ENCODE measurements at regions not wholly inside any gene's neighbourhood (a gene's known extent, or its start where the extent isn't known, plus 50 kb on each side); places are given as distances from the start of the nearest gene placed in this dataset.

GRCh38 chr9:89655990-89656657 is 51.3 kb downstream of the GADD45G start:
- H3K27me3 Mint-ChIP-seq = peaks cover 2% of the 10 kb centered on the region
- no peaks in the 10 kb centered on the region for H3K36me3 Mint-ChIP-seq (ENCODE audit: low read depth)
- no peak overlapping the region for H3K4me3 Mint-ChIP-seq
- intact Hi-C loops (cut with micrococcal nuclease) = no loop called here
- ATAC-seq (ENCODE audit: low read depth) (no peak), DNase-seq (no peak)
- peaks cover 13% of the 10 kb centered on the region for H3K4me1 Mint-ChIP-seq
- H3K9me3 Mint-ChIP-seq = no peaks in the 10 kb centered on the region
- H3K27ac Mint-ChIP-seq = no peak overlapping the region
- POLR2A ChIA-PET = no interaction called here
- CTCF ChIA-PET = no interaction called here
- TF ChIP-seq, protein P1, sequence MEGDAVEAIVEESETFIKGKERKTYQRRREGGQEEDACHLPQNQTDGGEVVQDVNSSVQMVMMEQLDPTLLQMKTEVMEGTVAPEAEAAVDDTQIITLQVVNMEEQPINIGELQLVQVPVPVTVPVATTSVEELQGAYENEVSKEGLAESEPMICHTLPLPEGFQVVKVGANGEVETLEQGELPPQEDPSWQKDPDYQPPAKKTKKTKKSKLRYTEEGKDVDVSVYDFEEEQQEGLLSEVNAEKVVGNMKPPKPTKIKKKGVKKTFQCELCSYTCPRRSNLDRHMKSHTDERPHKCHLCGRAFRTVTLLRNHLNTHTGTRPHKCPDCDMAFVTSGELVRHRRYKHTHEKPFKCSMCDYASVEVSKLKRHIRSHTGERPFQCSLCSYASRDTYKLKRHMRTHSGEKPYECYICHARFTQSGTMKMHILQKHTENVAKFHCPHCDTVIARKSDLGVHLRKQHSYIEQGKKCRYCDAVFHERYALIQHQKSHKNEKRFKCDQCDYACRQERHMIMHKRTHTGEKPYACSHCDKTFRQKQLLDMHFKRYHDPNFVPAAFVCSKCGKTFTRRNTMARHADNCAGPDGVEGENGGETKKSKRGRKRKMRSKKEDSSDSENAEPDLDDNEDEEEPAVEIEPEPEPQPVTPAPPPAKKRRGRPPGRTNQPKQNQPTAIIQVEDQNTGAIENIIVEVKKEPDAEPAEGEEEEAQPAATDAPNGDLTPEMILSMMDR (IDR thresholded peaks at IDR 0.05) = no peak

- no peak overlapping the region for H3K4me3 Mint-ChIP-seq
- H3K27ac Mint-ChIP-seq = no peak overlapping the region
- ChIA-PET CTCF (no interaction called here), POLR2A (no interaction called here)
- peaks cover 13% of the 10 kb centered on the region for H3K4me1 Mint-ChIP-seq
- no peaks in the 10 kb centered on the region for H3K9me3 Mint-ChIP-seq
- H3K27me3 Mint-ChIP-seq = peaks cover 5% of the 10 kb centered on the region
- TF ChIP-seq, protein P1 (IDR thresholded peaks at IDR 0.05) = no peak
- DNase-seq (no peak), ATAC-seq (ENCODE audit: low read depth) (no peak)
- intact Hi-C loops (cut with micrococcal nuclease) = no loop called here
- no peaks in the 10 kb centered on the region for H3K36me3 Mint-ChIP-seq (ENCODE audit: low read depth)
Measured at GRCh38 chr9:89657295-89657694, 52.5 kb downstream of the GADD45G start.

GRCh38 chr9:89657765-89658164 is 53.0 kb downstream of the GADD45G start:
- H3K27me3 Mint-ChIP-seq = peaks cover 5% of the 10 kb centered on the region
- ChIA-PET CTCF (no interaction called here), POLR2A (no interaction called here)
- DNase-seq (no peak), ATAC-seq (ENCODE audit: low read depth) (no peak)
- intact Hi-C loops (cut with micrococcal nuclease) = no loop called here
- TF ChIP-seq, protein P1 (IDR thresholded peaks at IDR 0.05) = no peak
- H3K27ac Mint-ChIP-seq = no peak overlapping the region
- H3K36me3 Mint-ChIP-seq (ENCODE audit: low read depth) = no peaks in the 10 kb centered on the region
- H3K9me3 Mint-ChIP-seq = no peaks in the 10 kb centered on the region
- no peak overlapping the region for H3K4me3 Mint-ChIP-seq
- H3K4me1 Mint-ChIP-seq = peaks cover 13% of the 10 kb centered on the region

DNA sequence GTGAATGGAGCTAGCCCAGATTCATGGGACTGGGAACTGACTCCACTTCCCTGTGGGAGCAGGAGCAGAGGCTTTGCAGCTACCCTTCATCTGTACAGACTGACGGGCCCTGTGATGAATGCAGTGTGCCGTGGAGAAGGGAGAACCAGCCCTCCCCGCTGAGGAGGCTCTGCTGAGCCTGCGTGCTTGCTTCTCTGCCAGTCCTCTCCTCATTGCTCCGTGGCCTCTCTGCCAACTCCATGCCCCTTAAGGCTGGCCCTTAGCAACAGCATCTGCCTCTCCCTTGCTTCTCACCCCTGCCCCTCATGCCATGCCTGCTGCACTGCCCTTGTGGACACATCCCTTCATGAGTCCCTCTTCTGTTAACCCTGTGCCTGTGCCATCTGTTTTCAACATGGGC is 53.6 kb downstream of the GADD45G start:
- TF ChIP-seq, protein P1 (IDR thresholded peaks at IDR 0.05) = no peak
- H3K27ac Mint-ChIP-seq = no peak overlapping the region
- DNase-seq = no peak
- ChIA-PET CTCF (no interaction called here), POLR2A (no interaction called here)
- intact Hi-C loops (cut with micrococcal nuclease) = no loop called here
- no peak for ATAC-seq (ENCODE audit: low read depth)
- no peaks in the 10 kb centered on the region for H3K9me3 Mint-ChIP-seq
- peaks cover 7% of the 10 kb centered on the region for H3K27me3 Mint-ChIP-seq
- no peaks in the 10 kb centered on the region for H3K36me3 Mint-ChIP-seq (ENCODE audit: low read depth)
- peaks cover 13% of the 10 kb centered on the region for H3K4me1 Mint-ChIP-seq
- no peak overlapping the region for H3K4me3 Mint-ChIP-seq

- Mint-ChIP-seq H3K27ac (no peak overlapping the region), H3K4me1 (peaks cover 13% of the 10 kb centered on the region)
- intact Hi-C loops (cut with micrococcal nuclease) = no loop called here
Measured at GRCh38 chr9:89658931-89659330, 54.1 kb downstream of the GADD45G start.

More at GRCh38 chr9:89658931-89659330, 54.1 kb downstream of the GADD45G start:
- Mint-ChIP-seq H3K27me3 (peaks cover 12% of the 10 kb centered on the region), H3K4me3 (no peak overlapping the region), H3K36me3 (ENCODE audit: low read depth) (no peaks in the 10 kb centered on the region), H3K9me3 (no peaks in the 10 kb centered on the region)
- ChIA-PET POLR2A (no interaction called here), CTCF (no interaction called here)
- TF ChIP-seq, protein P1 (IDR thresholded peaks at IDR 0.05) = no peak
- DNase-seq = no peak
- ATAC-seq (ENCODE audit: low read depth) = no peak

Data from activated B cell treated with CpG ODN at 0.5 μM for 24 hours (primary cell).